ENCODE measurements at regions not wholly inside any gene's neighbourhood (a gene's known extent, or its start where the extent isn't known, plus 50 kb on each side); places are given as distances from the start of the nearest gene placed in this dataset.

- no peak for TF ChIP-seq EZH2phosphoT487 (IDR thresholded peaks at IDR 0.05; ENCODE audit: insufficient read depth, low read depth)
- TF ChIP-seq EZH2 (IDR thresholded peaks at IDR 0.05; ENCODE audit: insufficient read depth, poor library complexity, severe bottlenecking) = no peak
Measured at GRCh38 chr6:121731381-121731780, 295.9 kb downstream of the GJA1 start.
